Endothelial cell of umbilical vein (primary cell): ENCODE measurements at regions not wholly inside any gene's neighbourhood (a gene's known extent, or its start where the extent isn't known, plus 50 kb on each side); places are given as distances from the start of the nearest gene placed in this dataset.

Experiments used
- CTCF ChIP-seq, 2 donors: IDR thresholded peaks; 1 replicate in 1 of 2; 2 replicates in 1 of 2; pipeline ENCODE4 v1.5.1; 2011; ENCODE audit warnings: low read length in 2 of 2, mild to moderate bottlenecking in 2 of 2, moderate library complexity in 2 of 2, control low read depth in 1 of 2, inconsistent platforms in 1 of 2, low read depth in 1 of 2; ENCODE audit not compliant: insufficient read depth in 1 of 2; ENCODE audit errors: extremely low read depth in 1 of 2
- EZH2 ChIP-seq: IDR thresholded peaks from 2 replicates; pipeline ENCODE4 v1.6.1; 2012; ENCODE audit warnings: borderline replicate concordance, low read depth, mild to moderate bottlenecking, moderate library complexity, low read length, inconsistent platforms; ENCODE audit not compliant: severe bottlenecking
- JUN ChIP-seq: IDR thresholded peaks from 2 replicates; pipeline ENCODE4 v1.6.1; 2011; ENCODE audit warnings: borderline replicate concordance, low read depth; ENCODE audit not compliant: insufficient read length, insufficient read depth
- MAX ChIP-seq: IDR thresholded peaks from 2 replicates; pipeline ENCODE4 v1.6.1; 2011; ENCODE audit not compliant: insufficient read depth, insufficient read length
- MYC ChIP-seq: IDR thresholded peaks from one replicate; pipeline ENCODE4 v1.6.1; 2011; ENCODE audit warnings: mild to moderate bottlenecking, low read depth, low read length

GRCh38 chr2:126535408-126535807 lies 120.5 kb upstream of the GYPC start:
- no peak for TF ChIP-seq CTCF (IDR thresholded peaks at IDR 0.05; ENCODE audit: extremely low read depth in 1 of 2, insufficient read depth in 1 of 2, low read depth in 1 of 2, low read length in 2 of 2)
- no peak for TF ChIP-seq EZH2
- no peak for TF ChIP-seq MAX
- TF ChIP-seq JUN, result no peak
- TF ChIP-seq MYC, result no peak
